ENCODE measurements at regions not wholly inside any gene's neighbourhood (a gene's known extent, or its start where the extent isn't known, plus 50 kb on each side); places are given as distances from the start of the nearest gene placed in this dataset.

DNA sequence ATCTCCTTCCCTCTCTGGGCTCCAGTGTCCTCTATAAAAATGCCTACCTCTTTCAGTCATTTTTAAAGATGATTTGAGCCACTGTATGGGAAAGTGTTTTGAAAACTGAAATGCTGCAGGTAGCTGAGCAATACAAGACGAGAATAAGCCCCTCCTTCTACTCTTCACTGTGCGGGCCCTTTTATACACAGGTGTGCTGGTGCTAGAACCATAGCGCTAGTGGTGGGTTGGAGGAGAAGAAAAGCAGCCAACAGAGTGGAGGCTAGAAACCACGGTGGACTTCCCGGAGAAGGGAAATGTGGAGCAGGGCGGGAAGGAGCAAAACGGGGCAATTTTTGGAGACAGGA is 58.2 kb upstream of the DLX4 start:
- no peak overlapping the region for H4K91ac ChIP-seq (ENCODE audit: insufficient read depth, low read depth, low read length)
- H3K14ac ChIP-seq (replicated peaks; ENCODE audit: low read depth, low read length) = no peak overlapping the region
- no peak overlapping the region for H3K4me3 ChIP-seq (ENCODE audit: insufficient read depth, low read depth, low read length)
- H2AK5ac ChIP-seq (ENCODE audit: low read depth, low read length) = no peak overlapping the region
- H2BK5ac ChIP-seq (ENCODE audit: low read depth, low read length, poor library complexity, severe bottlenecking) = no peak overlapping the region
- no peaks in the 10 kb centered on the region for H3K9me1 ChIP-seq (ENCODE audit: insufficient read depth, low read length)
- ChIA-PET CTCF (interaction anchor here (0.9 kb wide), 1 partner anchor 30 kb away, joined by 3 read pairs; no protein-coding TSS in a partner anchor), POLR2A (ENCODE audit: unreplicated experiment) (no interaction called here)
- H3K56ac ChIP-seq (ENCODE audit: extremely low read depth, insufficient read depth, low read length) = no peak overlapping the region
- in situ Hi-C loops (cut with MboI; ENCODE audit: low sequenced_read_pairs) = no loop called here
- no peak overlapping the region for H3K18ac ChIP-seq (ENCODE audit: low read depth, low read length)
- intact Hi-C loops (cut with micrococcal nuclease) = no loop called here
- H3K23ac ChIP-seq (ENCODE audit: low read depth, low read length) = no peak overlapping the region
- ATAC-seq (ENCODE audit: low read depth) = no peak
- H4K8ac ChIP-seq (ENCODE audit: low read depth in 2 of 2, low read length in 2 of 2) = no peak overlapping the region
- H2AK9ac ChIP-seq (replicated peaks; ENCODE audit: low read depth, low read length, poor library complexity) = peak overlapping the region; percentile 70
- no TSS peak for BruUV-seq (replicated peaks)
- no peak overlapping the region for H3K27ac ChIP-seq (ENCODE audit: insufficient read depth, low read length)
- no peak overlapping the region for H2BK120ac ChIP-seq (ENCODE audit: low read depth, low read length)
- DNase-seq = no peak
- no peak overlapping the region for H3K9ac ChIP-seq (ENCODE audit: low read depth, low read length)
- no peak overlapping the region for H2AFZ ChIP-seq (replicated peaks; ENCODE audit: low read length, poor library complexity)
- no peak overlapping the region for H4K5ac ChIP-seq (ENCODE audit: low read depth, low read length)
- no peaks in the 10 kb centered on the region for H3K36me3 ChIP-seq (ENCODE audit: control insufficient read depth, insufficient read depth, low read length)
- dilution Hi-C loops (cut with HindIII; ENCODE audit: low sequenced_read_pairs, unreplicated experiment) = no loop called here
- no peak overlapping the region for H2BK15ac ChIP-seq (ENCODE audit: low read depth, low read length)
- no peaks in the 10 kb centered on the region for H3K4me1 ChIP-seq (ENCODE audit: control insufficient read depth, insufficient read depth, low read length)
- no peak overlapping the region for H3K4ac ChIP-seq (ENCODE audit: low read depth, low read length)
- H4K20me1 ChIP-seq (ENCODE audit: insufficient read depth, low read length) = peaks cover 4% of the 10 kb centered on the region; the same call in 1 of the 2 replicates
- H2BK20ac ChIP-seq (ENCODE audit: low read depth, low read length) = no peak overlapping the region
- TF ChIP-seq ELK1 (IDR thresholded peaks at IDR 0.05; ENCODE audit: borderline replicate concordance, low read depth, low read length) (no peak), RFX5 (IDR thresholded peaks at IDR 0.05; ENCODE audit: low read depth, low read length) (no peak), CHD1 (IDR thresholded peaks at IDR 0.05; ENCODE audit: low read depth, low read length) (no peak), FOS (IDR thresholded peaks at IDR 0.05; ENCODE audit: low read depth, low read length) (no peak), SMC3 (IDR thresholded peaks at IDR 0.05; ENCODE audit: low read depth, low read length) (no peak), POLR2A (IDR thresholded peaks at IDR 0.05; ENCODE audit: low read depth, low read length) (no peak), MAZ (IDR thresholded peaks at IDR 0.05; ENCODE audit: borderline replicate concordance, low read depth, low read length) (no peak), MAFK (IDR thresholded peaks at IDR 0.05; ENCODE audit: low read depth, low read length) (no peak), NFE2L2 (IDR thresholded peaks at IDR 0.05; ENCODE audit: low read depth, low read length) (no peak), RCOR1 (IDR thresholded peaks at IDR 0.05; ENCODE audit: insufficient replicate concordance, low read length) (no peak), USF2 (IDR thresholded peaks at IDR 0.05; ENCODE audit: low read depth, low read length) (no peak), MXI1 (IDR thresholded peaks at IDR 0.05; ENCODE audit: borderline replicate concordance, low read depth, low read length) (no peak), BHLHE40 (IDR thresholded peaks at IDR 0.05; ENCODE audit: low read depth, low read length) (no peak), CEBPB (IDR thresholded peaks at IDR 0.05; ENCODE audit: low read depth, low read length) (no peak), RAD21 (IDR thresholded peaks at IDR 0.05; ENCODE audit: low read length) (no peak), CTCF (conservative IDR thresholded peaks at IDR 0.05; ENCODE audit: low read depth, low read length) (no peak)
- no peak overlapping the region for H3K4me2 ChIP-seq (ENCODE audit: low read depth, low read length)
- H3K79me1 ChIP-seq (ENCODE audit: low read depth in 1 of 2, low read length in 2 of 2) = no peaks in the 10 kb centered on the region
- 49% methylated on average over 4 of the region's 7 CpGs; no CpG with 5 or more reads in 1 of the 2 experiments for WGBS, 2 experiments (ENCODE audit: extremely low coverage in 2 of 2, insufficient read length in 1 of 2)
- no peaks in the 10 kb centered on the region for H3K9me3 ChIP-seq (ENCODE audit: control insufficient read depth, insufficient read depth, low read length)
- H3K27me3 ChIP-seq (ENCODE audit: control insufficient read depth, insufficient read depth, low read length) = peaks cover 96% of the 10 kb centered on the region

Measured in IMR-90 (cell line).